ENCODE measurements at regions not wholly inside any gene's neighbourhood (a gene's known extent, or its start where the extent isn't known, plus 50 kb on each side); places are given as distances from the start of the nearest gene placed in this dataset.

DNA sequence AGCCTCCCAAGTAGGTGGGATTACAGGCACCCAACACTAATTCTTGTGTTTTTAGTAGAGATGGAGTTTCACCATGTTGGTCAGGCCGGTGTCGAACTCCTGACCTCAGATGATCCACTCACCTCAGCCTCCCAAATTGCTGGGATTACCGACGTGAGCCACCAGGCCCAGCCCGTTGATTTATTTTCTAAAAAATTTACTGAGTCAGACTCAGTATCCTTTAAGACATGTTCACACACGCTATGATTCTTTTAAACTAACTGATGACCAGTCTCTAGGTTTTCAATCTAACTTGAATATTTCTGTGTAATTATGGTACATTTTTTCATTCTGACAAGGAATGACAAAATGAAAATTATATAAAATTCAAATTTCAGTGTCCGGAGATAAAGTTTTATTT, 114.5 kb downstream of the MMUT start (continued):
- TF ChIP-seq ZNF407 (CRISPR knock-in tag; IDR thresholded peaks at IDR 0.05; ENCODE audit: not compliant biosample characterization) (no peak), RXRA (CRISPR knock-in tag; IDR thresholded peaks at IDR 0.05) (no peak), POLR2AphosphoS5 (IDR thresholded peaks at IDR 0.05; ENCODE audit: low read depth, low read length) (no peak), NKX3-1 (CRISPR knock-in tag; IDR thresholded peaks at IDR 0.05) (no peak), KMT2A (CRISPR knock-in tag; IDR thresholded peaks at IDR 0.05) (no peak), HMGA1 (CRISPR knock-in tag; conservative IDR thresholded peaks at IDR 0.05) (no peak), ZSCAN21 (CRISPR knock-in tag; IDR thresholded peaks at IDR 0.05; ENCODE audit: borderline replicate concordance) (no peak), CEBPZ (IDR thresholded peaks at IDR 0.05; ENCODE audit: low read length) (no peak), ZNF629 (CRISPR knock-in tag; conservative IDR thresholded peaks at IDR 0.05) (no peak)
- TF ChIP-seq, protein P1, sequence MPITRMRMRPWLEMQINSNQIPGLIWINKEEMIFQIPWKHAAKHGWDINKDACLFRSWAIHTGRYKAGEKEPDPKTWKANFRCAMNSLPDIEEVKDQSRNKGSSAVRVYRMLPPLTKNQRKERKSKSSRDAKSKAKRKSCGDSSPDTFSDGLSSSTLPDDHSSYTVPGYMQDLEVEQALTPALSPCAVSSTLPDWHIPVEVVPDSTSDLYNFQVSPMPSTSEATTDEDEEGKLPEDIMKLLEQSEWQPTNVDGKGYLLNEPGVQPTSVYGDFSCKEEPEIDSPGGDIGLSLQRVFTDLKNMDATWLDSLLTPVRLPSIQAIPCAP (CRISPR knock-in tag; IDR thresholded peaks at IDR 0.05; ENCODE audit: low read depth), result no peak
